Thoracic aorta (tissue), 2 donors: ENCODE measurements at regions not wholly inside any gene's neighbourhood (a gene's known extent, or its start where the extent isn't known, plus 50 kb on each side); places are given as distances from the start of the nearest gene placed in this dataset.

Experiments
- ATAC-seq: fragments of 150-250 bp; one replicate; pipeline ENCODE4 v1.8.0; 2017; ENCODE audit warnings: low read depth; ENCODE audit not compliant: insufficient number of reproducible peaks, low FRiP score
- DNase-seq: peaks from one replicate; pipeline ENCODE4 v3.0.0-alpha.2; 2020; ENCODE audit warnings: low spot score
- H3K27ac ChIP-seq, 2 donors: fragments of 200-600 bp; sonication (generic); 1 replicate in 1 of 2; 2 replicates in 1 of 2; pipeline ENCODE4 v1.5.1; 2016; ENCODE audit warnings: mild to moderate bottlenecking in 2 of 2, moderate library complexity in 2 of 2
- H3K27me3 ChIP-seq: fragments of 200-600 bp; sonication (generic); replicated peaks from 2 replicates; pipeline ENCODE4 v1.6.0; 2016; ENCODE audit warnings: mild to moderate bottlenecking; ENCODE audit not compliant: insufficient read depth
- H3K36me3 ChIP-seq: fragments of 200-600 bp; sonication (generic); one replicate; pipeline ENCODE4 v1.5.1; 2016
- H3K4me1 ChIP-seq, 2 donors: fragments of 200-600 bp; sonication (generic); 1 replicate in 1 of 2; 2 replicates in 1 of 2; pipeline versions ENCODE4 v1.5.1 to v1.6.0; 2016; ENCODE audit warnings: low read depth in 2 of 2, mild to moderate bottlenecking in 1 of 2; ENCODE audit not compliant: control insufficient read depth in 1 of 2
- H3K4me3 ChIP-seq: fragments of 200-600 bp; sonication (generic); 2 replicates; pipeline ENCODE4 v1.5.1; 2016; ENCODE audit warnings: mild to moderate bottlenecking
- H3K9me3 ChIP-seq: fragments of 200-600 bp; sonication (generic); 2 replicates; pipeline ENCODE4 v1.5.1; 2016
- CTCF ChIP-seq: fragments of 200-600 bp; sonication (generic); IDR thresholded peaks from one replicate; pipeline ENCODE4 v1.5.1; 2019; ENCODE audit warnings: antibody characterized with exemption

DNA sequence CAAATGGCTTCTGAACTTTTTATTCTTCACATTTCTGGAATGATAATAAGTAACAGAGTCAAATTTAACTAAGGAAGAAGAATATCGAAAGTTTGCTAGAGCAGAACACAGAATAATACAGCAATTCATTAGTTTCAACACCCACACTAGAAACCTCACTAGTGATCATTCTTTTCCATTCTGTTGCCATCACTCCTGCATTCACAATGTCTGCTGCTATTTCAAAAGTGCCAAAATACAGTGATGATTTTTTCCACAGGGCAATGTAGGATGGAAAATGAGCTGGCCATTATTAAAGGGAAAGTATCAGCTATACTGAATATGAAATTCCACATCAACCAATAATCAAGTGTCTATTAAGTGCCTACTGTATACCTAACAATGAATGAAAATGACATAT, 186.7 kb downstream of the USP46 start:
- H3K4me3 ChIP-seq = no peak overlapping the region
- H3K27ac ChIP-seq = no peak overlapping the region
- DNase-seq (no peak), ATAC-seq (no peak)
- H3K27me3 ChIP-seq = no peaks in the 10 kb centered on the region
- no peaks in the 10 kb centered on the region for H3K9me3 ChIP-seq
- no peak for TF ChIP-seq CTCF
- H3K4me1 ChIP-seq = peaks cover 0 to 4% of the 10 kb centered on the region in 2 donors
- no peaks in the 10 kb centered on the region for H3K36me3 ChIP-seq

DNA sequence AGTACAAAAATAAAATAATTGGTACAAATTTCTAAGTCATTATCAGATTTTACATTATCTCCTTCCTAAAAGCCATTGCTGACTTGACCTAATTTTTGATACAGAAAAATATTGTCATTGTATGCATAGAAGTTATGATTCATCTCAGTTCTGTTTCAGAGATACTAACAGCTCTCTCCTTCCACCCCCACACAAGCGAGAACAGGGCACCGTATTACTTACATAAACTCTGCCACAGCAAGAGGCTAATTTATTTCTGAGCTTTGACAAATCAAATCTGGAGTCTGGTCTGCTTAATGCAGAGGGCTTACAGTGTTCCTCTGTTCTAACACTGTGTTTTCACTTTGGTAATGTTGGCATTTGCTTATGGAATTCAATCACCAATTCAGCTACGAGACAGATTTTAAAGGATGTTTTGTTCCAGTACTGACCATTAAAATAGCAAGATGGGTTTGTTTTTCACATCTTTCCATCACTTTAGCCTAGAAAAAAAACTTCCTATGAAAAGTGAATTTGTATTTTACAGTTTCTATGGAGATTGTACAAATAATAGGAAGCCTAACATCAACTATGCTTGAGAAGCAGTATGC, 181.8 kb downstream of the USP46 start:
- TF ChIP-seq CTCF = no peak
- no peaks in the 10 kb centered on the region for H3K9me3 ChIP-seq
- H3K4me1 ChIP-seq = peaks cover 0 to 4% of the 10 kb centered on the region in 2 donors
- H3K27ac ChIP-seq = no peak overlapping the region
- H3K36me3 ChIP-seq = no peaks in the 10 kb centered on the region
- ATAC-seq = no peak
- DNase-seq = no peak
- no peaks in the 10 kb centered on the region for H3K27me3 ChIP-seq
- H3K4me3 ChIP-seq = no peak overlapping the region

- DNase-seq (no peak), ATAC-seq (no peak)
- H3K4me1 ChIP-seq = no peaks in the 10 kb centered on the region
- H3K4me3 ChIP-seq = no peak overlapping the region
- no peaks in the 10 kb centered on the region for H3K36me3 ChIP-seq
- no peak for TF ChIP-seq CTCF
- no peaks in the 10 kb centered on the region for H3K9me3 ChIP-seq
- no peaks in the 10 kb centered on the region for H3K27me3 ChIP-seq
- no peak overlapping the region for H3K27ac ChIP-seq
Measured at GRCh38 chr4:52483186-52483890, 175.8 kb downstream of the USP46 start.

GRCh38 chr4:52507774-52508173, 151.3 kb downstream of the USP46 start:
- ATAC-seq = peak; percentile 35
- Histone ChIP-seq H3K27ac (peak overlapping the region in 1 of 2 donors; percentile 34), H3K27me3 (no peaks in the 10 kb centered on the region), H3K36me3 (no peaks in the 10 kb centered on the region), H3K4me3 (no peak overlapping the region), H3K9me3 (no peaks in the 10 kb centered on the region), H3K4me1 (peaks cover 13 to 43% of the 10 kb centered on the region in 2 donors)
- peak; percentile 9 for DNase-seq
- no peak for TF ChIP-seq CTCF

DNA sequence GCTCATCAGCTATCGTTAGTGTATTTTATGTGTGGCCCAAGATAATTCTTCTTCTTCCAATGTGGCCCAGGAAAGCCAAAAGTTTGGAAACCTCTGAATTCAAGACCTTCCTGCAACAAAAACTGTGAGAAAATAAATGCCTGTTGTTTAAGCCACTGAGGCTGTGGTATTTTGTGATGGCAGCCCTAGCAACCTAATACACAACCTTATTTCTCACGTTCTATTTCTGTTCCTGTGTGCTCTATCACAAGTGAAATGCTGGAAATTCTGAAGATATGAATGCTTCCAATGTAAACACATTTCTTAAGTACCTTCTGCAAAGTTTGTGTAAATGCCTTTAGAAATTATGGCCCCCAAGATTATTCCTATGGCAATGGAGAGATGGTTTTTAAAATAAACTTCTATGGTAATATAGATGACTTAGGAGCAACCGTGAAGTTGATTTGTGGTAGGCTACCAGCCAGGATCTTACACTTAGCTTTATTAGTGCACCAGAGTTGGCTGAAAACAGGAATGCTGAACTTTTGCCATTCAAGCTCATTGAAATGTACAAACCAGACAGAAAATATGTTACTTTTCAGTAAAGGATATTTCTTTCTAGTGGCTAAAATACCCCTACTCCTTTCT, 148.0 kb downstream of the USP46 start:
- peak overlapping the region; percentile 59 to 73 for H3K27ac ChIP-seq
- H3K36me3 ChIP-seq = no peaks in the 10 kb centered on the region
- TF ChIP-seq CTCF = no peak
- peak overlapping the region; percentile 34 for H3K4me3 ChIP-seq
- H3K9me3 ChIP-seq = no peaks in the 10 kb centered on the region
- DNase-seq (no peak), ATAC-seq (peak; percentile 64)
- H3K4me1 ChIP-seq = peaks cover 13 to 43% of the 10 kb centered on the region in 2 donors
- no peaks in the 10 kb centered on the region for H3K27me3 ChIP-seq
